Activated CD4-positive, alpha-beta T cell treated with anti-CD3 and anti-CD28 coated beads, Interleukin-2, amount 50 U/mL, for 1 hour (primary cell): ENCODE measurements at regions not wholly inside any gene's neighbourhood (a gene's known extent, or its start where the extent isn't known, plus 50 kb on each side); places are given as distances from the start of the nearest gene placed in this dataset.

Source experiments
- DNase-seq: peaks from one replicate; pipeline ENCODE4 v3.0.0-alpha.2; 2020

DNA sequence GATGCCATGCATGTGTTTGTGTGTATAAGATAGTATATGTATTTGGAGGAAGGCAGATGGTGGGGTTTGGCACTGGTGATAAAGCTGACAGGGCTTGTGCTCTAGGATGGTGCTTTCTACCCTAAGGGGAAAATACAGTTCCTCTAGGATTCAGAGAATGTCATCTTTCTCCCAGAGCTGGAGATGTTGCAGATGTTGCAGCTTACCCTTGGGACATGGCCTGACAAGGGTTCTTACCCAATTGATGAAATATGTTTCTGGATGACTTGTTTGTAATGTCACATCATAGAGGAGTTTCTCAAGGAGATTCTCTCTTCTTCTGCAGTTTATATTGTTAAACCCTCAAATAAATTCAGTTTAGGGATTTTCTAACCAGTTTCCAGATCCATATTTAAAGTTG is 52.5 kb upstream of the PITX2 start:
- no peak for DNase-seq

DNA sequence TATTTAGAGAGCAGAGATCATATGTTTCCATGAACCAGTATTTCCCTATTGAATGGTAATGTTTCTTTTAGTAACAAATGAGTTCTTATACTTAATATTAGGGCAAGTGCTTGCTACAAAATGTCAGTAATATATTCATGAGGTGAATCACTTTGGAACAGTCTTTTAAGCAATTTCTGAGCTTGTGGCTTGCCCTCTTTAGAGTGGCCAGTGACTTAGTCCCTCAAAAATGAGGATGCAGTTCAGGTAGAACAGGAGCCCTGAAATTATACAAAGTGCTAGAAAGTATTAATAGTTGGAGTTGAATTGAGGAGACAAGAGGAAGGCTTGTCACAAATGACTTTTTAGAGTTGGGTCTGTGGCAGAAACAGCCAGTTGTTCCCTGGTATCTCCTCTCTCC is 53.4 kb upstream of the PITX2 start:
- no peak for DNase-seq

DNA sequence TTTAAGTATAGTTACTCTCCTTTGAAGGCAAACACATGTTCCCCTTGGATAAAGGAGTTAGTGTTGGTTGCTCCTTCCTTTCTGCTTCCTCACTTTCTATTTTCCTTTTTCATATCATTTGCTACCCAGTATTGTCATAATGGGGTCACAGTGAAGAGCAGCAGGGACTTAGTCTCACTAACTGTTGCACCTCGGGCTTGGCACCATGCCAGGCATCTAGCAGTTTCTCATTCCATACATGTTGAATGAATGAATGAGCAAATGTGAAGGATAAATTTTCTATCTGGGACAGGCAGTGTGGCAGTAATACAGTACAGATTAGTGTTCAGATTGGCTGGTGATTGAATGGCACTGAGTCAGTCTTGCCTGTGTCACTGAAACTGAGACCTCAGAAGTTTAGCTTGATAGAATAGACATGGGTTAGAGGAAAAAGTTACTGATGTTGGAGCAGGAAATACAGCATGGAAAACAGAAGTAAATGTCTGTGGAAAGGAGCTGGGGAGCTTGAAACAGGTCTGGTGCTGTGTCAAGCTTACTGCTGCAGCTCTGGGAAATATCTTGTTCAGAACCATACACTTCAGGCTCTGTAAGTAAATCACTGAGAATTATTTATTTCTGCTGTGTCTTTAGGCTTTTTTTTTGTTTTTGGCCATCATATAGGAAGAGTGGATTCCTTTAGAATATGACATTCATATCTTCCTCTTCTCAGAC is 55.8 kb upstream of the PITX2 start:
- DNase-seq = no peak

DNA sequence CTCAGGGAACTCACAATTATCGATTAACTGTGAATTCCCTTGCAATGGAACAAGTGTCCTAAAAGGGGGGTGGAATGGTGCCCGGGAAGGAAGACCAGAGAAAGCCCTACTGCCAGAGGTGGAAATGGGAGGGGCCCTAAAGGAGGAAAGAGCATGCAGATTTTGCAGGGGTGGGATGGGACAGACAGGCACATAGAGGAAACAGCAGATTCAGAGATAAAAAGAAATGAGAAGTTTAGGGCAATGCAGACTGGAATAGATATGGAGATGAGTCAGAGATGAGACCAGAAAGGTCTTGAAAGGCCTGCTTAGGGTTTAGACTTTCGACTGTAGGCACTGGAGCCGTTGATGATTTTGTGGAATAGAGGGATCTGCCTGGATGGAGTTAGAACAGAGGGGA is 57.4 kb upstream of the PITX2 start:
- no peak for DNase-seq

DNA sequence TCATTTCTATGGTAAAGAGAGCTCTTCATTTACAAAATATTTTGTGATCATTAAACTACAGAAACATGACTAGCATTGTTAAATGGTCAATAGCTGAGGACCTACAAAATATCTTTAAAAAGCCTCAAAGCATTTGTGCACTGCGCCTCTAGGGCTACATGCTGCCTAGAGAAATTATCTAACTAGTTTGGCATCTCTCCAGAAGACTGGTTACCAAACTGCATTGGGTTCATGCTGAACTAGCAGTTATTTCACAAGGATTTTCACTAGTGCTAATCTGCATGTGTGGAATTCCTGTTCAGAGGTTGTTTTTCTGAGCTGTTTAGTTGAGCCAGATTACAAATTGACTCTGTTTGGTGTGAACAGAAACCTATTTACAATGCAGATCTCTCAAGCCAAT is 58.5 kb upstream of the PITX2 start:
- DNase-seq = no peak

GRCh38 chr4:110682311-110682710 is 59.4 kb upstream of the PITX2 start:
- DNase-seq = no peak

- DNase-seq = no peak
These were observed 60.7 kb upstream of the PITX2 start for GRCh38 chr4:110683601-110684000.

DNA sequence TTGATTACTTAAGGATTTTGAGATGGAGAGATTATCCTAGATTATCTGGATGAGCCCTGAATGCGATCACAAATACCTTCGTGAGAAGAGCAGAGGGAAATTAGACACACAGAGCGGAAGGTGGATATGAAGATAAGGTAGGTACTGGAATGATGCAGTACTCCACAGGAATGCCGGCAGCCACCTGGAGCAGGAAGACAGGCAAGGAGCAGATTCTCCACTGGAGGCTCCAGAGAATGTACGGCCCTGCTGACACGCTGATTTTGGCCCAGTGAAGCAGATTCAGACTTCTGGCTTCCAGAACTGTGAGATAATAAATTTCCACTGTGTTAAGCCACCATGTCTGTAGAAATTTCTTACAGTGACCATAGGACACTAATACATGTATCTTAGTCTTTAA is 79.4 kb upstream of the PITX2 start:
- DNase-seq = no peak

DNA sequence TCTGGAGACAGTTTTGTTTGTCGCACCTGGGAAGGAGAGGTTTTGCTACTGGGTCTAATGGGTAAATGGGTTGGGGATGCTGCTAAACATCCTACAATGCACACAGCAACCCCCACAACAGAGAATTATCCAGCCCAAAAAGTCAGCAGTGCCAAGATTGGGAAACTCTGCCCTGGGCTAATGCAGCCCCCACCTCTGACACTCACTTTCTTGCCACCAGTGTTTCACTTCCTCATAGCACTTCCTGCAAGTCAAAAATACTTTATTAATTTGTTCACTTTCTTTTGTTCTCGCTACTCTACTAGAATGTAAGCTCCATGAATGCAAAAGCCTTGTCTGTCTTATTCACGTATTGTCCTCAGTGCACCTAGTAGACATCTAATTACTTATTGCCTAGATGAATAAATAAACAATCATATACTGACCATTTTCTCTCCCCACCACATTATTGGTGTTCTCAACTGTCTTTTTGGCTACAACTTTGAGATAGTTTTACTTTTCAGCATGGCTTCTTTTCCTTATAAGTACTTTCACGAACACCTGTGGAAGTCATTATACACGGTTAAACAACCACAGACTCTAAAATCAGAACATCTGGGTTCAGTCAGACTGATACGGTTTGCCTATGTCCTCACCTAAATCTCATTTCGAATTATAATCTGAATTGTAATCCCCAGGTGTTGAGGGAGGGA is 82.0 kb upstream of the PITX2 start:
- no peak for DNase-seq

DNA sequence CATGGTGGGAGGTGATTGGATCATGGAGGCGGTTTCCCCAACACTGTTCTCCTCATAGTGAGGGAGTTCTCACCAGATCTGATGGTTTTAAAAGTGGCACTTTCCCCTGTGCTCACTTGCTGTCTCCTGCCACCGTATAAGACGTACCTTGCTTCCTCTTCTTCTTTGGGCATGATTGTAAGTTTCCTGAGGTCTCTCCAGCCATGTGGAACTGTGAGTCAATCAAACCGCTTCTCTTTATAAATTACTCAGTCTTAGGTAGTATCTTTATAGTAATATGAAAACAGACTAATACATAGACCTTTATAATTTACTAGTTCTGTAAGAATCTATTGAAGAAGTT is 82.5 kb upstream of the PITX2 start:
- DNase-seq = no peak

DNA sequence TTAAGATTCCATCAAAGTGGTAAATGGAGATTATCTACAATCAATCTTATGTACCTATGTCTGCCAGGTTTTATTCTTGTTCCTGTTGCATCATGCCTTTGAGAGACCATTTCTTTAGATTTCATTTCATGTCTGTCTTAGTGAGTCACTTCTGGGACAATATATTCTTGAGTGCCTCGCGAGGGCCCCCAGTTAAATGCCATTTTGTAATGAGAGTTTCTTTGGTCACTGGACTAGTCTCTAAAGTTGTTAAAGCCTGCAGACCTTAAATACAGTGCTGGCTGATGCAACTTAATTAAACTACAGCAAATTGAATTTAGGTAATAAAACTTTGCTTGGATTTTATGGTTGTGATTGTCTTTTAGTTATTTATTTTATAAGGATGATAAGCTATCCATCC is 87.2 kb upstream of the PITX2 start:
- no peak for DNase-seq

- DNase-seq = no peak
These were observed 89.6 kb upstream of the PITX2 start for GRCh38 chr4:110712486-110712885.

- DNase-seq = no peak
These were observed 107.4 kb upstream of the PITX2 start for GRCh38 chr4:110730318-110730717.

DNA sequence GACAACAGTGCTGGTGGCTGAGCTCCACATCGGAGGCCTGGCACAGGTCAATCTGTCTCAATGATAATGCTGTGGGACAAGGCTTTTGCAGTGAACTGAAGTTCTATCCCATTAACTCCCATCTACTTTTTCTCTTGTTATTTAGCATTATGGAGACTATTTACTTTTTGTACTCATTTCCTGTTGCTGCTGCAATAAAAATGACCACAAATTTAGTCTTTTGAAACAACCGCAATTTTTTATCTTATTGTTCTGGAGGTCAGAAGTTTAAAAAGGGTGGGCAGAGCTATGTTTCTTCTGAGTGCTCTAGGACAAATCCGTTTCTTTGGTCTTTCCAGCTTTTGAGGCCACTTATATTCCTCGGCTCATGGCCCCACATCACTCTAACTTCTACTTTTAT is 111.0 kb upstream of the PITX2 start:
- DNase-seq = no peak

DNA sequence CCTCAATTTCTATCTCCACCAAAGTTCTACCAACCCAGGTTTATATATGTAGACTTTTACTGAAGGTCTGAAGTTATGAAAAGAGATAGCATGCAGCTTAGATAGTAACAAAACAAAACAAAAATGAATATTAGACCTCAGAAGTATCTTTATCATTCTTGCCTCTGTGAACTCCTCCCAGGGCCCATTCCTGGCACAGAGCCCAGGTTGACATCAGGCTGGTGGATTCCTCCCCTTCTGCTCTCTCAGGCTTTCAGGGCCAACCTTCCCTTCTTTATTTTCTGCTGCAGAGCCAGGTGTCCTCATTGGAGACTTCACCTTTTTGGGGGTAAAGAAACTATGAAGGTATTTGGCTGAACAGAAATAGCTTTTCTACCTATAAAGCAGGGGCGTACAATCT is 112.8 kb upstream of the PITX2 start:
- DNase-seq = no peak

GRCh38 chr4:110737931-110738330 is 115.1 kb upstream of the PITX2 start:
- DNase-seq = no peak

GRCh38 chr4:110742143-110742542 is 119.3 kb upstream of the PITX2 start:
- DNase-seq = no peak

GRCh38 chr4:110748071-110748470 is 125.2 kb upstream of the PITX2 start:
- no peak for DNase-seq

DNA sequence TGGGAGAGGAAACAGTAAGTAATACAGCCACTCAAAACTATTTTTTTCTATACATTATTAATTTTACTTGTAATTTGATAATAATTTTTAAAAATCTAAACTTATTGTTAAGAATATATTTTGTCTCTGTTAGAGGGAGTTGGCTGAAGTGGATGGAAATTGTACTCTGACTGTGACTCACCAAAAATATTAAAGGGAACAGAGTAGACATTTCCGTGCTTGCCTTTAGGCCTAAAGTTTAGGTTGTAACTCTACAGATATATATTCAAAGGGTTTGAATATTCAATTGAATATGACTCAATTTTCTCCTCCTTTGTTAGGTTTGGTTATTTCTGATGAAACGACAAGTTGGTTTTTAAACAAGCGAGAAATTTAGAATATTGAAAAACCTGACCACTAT is 128.3 kb upstream of the PITX2 start:
- no peak for DNase-seq

DNA sequence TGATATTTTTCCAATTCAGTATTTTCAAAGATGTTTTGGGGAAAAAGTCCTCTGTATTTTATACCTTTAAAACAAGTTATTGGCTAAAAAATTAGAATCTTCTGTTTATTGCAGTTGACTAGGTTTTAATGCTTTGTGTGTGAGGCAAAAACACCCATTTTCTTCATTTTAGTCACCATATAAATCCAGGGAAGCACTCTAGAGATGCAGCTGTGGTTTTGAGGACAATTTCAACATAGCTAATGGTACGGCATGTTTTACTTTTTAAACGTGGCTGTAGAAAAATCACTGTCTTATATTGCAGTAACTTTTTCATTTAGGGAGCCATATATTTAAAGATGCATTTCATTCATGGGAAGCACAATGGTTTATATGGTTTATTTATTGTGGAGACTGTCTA is 129.1 kb upstream of the PITX2 start:
- no peak for DNase-seq

- DNase-seq = no peak
These were observed 130.6 kb upstream of the PITX2 start for GRCh38 chr4:110753466-110753865.

DNA sequence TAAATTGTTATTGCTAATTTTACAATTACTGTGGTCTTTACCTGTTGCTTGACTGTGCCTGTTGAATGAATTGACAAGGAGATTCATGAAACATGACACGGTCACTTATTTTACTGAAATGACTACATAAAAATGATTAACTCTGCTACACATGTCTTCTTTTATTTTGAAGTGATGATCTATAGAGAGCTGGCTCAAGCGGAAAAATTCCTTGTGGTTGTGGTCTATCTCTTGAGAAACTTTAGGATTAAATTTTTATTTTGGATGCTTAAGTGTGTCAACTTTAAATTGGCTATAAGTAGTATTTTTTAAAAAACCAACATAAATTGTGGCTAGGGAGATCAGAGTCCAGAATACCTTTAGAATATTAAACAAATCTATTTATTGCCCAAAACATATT is 131.8 kb upstream of the PITX2 start:
- no peak for DNase-seq

DNA sequence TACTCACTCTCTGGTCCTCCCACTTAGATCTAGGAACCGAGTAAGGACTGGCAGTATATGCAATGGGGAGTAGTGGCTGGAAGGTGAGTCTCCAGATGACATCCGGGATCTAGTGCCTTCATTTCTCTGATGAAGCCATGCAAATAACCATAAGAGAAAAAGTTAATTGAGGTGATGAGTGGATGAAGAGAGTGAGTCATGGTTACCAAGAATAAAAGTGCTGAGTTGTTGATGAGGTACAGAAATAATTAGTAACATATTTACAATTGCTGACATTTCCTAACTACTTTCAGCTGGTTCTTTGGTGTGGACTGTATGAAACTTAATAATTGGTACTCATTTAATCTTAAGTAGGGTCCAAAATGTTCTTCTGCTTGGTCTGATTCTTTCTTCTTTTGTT is 146.7 kb upstream of the PITX2 start:
- no peak for DNase-seq

GRCh38 chr4:110770353-110770752 is 147.5 kb upstream of the PITX2 start:
- DNase-seq = no peak

DNA sequence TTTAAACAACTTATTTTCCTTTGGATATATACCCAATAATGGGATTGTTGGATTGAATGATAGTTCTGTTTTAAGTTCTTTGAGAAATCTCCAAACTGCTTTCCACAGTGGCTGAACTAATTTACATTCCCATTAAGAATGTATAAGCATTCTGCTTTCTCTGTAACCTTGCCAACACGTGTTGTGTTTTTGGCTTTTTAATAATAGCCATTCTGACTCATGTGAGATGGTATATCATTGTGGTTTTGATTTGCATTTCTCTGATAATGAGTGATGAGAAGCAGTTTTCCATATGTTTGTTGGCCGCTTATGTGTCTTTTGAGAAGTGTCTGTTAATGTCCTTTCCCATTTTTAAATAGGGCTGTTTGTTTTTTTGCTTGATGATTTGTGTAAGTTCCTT is 155.6 kb upstream of the PITX2 start:
- DNase-seq = no peak
